Right hindlimb (tissue), 1 donor: ENCODE measurements at regions not wholly inside any gene's neighbourhood (a gene's known extent, or its start where the extent isn't known, plus 50 kb on each side); places are given as distances from the start of the nearest gene placed in this dataset.
"Not testable (repeated sequence)": the region's sequence is repeated elsewhere in the genome, so short reads cannot be mapped to it uniquely, and the experiment has no call there.

Experiments used
- DNase-seq: peaks from one replicate; pipeline ENCODE4 v3.0.0-alpha.2; 2018

DNA sequence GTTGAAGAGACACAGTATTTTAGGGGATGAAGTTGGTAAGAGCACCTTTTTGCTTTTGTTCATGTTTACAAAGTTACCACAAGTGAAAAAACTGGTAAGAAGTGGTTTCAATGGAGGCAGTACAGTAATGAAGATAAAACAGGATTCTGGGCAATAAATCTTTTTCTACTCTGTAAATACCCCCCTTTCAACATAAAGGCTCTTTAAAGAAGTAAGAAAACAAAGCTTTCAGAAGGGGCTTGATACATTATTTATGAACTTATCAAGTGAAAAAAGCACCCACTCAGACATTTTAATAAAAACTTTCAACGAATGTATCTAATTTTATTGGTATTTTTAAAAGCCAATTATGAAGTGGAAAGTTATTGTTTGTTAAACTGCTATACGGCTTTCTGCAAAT, 522.9 kb downstream of the ZEB2 start:
- DNase-seq: no peak

DNA sequence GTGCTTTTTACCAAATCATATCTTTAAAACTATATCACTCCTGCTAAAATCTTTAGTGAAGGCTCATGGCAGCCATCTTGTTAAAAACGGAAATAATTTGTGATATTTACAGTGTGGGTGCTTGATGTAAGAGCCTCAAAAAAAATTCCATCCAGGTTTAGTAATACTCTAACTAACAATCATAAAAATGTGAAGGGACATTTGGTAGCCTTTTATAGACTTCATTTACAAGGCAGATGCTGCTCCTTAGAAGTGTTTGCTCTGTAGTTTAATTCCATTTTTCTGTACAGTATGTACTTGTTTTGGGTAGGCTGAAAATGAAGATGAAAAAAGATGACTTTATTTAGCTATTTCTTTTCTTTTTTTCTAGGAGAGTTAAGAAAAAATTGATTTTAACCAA, 525.0 kb downstream of the ZEB2 start:
- DNase-seq: no peak

- not testable (repeated sequence) for DNase-seq
These were observed 528.3 kb downstream of the ZEB2 start for GRCh38 chr2:143991596-143991995.

- no peak for DNase-seq
These were observed 531.8 kb downstream of the ZEB2 start for GRCh38 chr2:143988082-143988481.

DNA sequence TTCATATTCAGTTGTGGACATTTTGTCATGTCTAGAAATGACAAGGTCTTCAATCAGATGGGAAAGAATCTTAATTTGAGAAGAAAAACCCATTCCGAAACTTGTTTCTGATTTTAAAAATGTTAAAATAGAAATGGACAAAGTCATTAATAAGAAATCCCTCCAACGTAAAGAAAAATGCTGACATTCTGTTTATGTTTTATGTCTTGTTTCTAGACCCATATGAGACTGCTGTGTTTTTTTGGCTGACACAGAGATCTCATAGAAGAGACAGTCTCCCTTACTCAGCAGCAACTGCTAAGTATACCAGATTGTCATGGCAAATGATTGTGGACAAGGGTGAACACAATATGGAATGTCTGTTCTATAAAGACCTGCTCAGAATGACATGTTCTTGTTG, 538.5 kb downstream of the ZEB2 start:
- no peak for DNase-seq

DNA sequence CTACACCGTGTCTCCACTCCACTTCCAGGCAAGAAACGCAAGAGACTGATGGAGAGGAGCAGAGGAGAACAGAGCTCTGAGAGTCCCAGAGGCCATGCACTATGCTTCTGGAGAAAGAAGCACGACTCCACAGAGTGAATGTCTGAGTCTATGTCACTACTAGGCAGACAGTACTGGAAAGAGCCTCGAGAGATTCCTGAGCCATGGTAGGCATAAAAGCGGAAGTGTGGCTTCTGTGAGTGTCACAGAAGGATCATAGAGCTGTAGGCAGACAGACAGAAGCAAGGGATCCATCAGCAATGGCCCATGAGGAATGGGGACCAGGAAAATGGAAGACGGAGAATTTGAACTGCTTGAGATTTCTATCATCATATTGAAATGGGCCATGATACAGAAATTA, 542.6 kb downstream of the ZEB2 start:
- no peak for DNase-seq

- DNase-seq: no peak
These were observed 544.7 kb downstream of the ZEB2 start for GRCh38 chr2:143975216-143975615.

GRCh38 chr2:143974262-143974661, 545.7 kb downstream of the ZEB2 start:
- no peak for DNase-seq

DNA sequence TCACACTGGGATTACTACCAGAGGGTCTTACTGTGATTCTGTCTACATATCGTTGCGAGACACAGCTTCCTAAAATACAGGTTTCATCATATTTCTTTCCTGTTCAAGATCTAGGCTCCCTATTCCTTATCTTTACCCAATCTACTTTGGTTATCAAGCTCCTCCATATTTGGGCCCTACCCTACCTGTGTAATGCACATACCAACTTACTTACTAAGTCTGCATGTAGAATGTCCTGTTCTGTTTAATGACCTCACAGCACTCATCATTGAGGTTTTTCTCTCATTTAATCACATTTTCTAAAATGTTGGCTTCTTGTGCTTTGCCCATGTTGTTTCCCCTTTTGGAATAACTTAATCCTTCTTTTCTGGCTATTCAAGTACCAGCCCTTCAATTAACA, 551.1 kb downstream of the ZEB2 start:
- no peak for DNase-seq

GRCh38 chr2:143968360-143968759, 551.6 kb downstream of the ZEB2 start:
- DNase-seq: no peak

GRCh38 chr2:143965493-143966164, 554.3 kb downstream of the ZEB2 start:
- DNase-seq: no peak

DNA sequence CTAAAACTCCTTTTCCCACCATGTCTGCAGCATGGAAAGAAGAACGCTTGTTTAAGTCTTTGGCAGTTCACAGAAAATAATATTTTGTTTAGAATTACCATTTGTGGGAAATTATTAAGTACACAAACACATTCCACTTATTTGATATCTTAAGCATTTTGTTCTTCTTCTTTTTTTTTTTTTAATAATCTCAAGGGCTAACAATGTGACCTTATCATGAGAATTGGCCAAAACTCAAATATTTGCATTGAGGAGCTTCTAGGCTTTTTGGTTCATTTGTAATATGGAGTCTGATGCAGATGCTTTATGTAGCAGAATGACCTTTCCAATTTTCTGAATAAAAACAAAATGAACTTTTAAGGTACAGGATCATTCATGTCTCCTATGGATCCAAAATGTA, 555.0 kb downstream of the ZEB2 start:
- no peak for DNase-seq

DNA sequence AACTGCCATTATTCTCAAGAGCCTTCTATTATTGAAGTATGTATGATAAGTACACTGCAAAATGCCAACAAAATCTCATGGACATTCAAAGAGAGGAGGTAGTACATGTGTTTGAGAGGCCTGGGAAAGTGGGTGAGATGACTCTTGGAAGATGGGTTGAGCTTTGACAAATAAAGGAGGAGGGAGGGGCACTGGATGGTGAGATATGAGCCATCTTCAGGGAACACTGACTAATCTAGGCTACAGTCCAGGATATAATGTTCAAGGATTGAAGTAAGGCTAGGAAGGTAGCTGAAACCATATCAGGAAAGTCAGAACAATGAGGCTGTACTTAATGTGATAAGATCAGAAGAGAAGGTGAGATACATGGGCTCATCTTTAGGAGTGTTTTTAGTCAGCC, 559.7 kb downstream of the ZEB2 start:
- no peak for DNase-seq

GRCh38 chr2:143957321-143957720, 562.6 kb downstream of the ZEB2 start:
- DNase-seq: no peak

- no peak for DNase-seq
These were observed 564.4 kb downstream of the ZEB2 start for GRCh38 chr2:143955401-143956065.

- DNase-seq: no peak
These were observed 565.1 kb downstream of the ZEB2 start for GRCh38 chr2:143954844-143955243.

DNA sequence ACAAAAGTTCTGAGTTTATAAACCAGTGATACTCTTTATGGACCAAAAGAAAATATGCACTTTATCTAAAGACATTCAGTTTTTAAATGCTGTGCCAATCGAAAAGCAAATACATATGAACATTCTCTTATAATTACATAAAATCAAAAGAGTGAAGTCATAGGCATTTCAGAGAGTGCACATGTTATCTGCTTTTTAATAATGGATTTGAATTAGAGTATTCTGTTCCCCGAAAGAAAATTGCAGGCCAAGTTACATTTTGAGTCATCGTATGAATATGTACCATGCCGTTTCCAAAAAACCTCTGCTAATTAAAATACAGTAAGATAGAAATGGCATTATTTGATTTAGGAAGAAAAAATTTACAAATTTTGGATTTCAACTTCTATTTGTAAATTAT, 565.7 kb downstream of the ZEB2 start:
- DNase-seq: no peak

DNA sequence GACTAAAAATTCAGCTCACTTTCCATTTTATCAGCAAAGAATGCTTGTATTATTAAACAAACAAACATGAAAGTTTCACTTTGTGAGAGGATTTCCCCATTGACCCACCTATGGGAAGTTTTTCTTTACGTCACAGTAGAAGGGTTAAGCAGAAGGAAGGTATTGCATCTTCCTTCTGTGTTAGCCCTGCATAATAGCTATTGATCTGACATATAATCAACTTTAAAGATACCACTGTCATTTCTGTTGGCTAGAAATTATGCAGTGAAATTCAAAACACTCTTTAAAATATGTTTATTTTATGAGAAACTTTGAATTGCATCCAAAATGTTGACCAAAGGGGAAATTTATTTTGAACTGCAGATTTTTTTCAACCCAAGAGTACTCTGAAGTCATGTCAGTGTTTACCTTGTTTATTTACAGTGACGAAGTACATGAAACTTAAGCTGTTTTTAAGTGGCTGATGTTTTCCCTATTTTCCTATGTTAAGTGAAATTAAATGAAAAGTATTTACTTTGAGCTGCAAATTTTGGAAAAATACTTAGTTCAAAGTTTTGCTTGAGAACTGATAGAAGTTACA, 566.4 kb downstream of the ZEB2 start:
- no peak for DNase-seq

- no peak for DNase-seq
These were observed 567.4 kb downstream of the ZEB2 start for GRCh38 chr2:143952536-143952935.

- no peak for DNase-seq
These were observed 569.2 kb downstream of the ZEB2 start for GRCh38 chr2:143950704-143951103.

DNA sequence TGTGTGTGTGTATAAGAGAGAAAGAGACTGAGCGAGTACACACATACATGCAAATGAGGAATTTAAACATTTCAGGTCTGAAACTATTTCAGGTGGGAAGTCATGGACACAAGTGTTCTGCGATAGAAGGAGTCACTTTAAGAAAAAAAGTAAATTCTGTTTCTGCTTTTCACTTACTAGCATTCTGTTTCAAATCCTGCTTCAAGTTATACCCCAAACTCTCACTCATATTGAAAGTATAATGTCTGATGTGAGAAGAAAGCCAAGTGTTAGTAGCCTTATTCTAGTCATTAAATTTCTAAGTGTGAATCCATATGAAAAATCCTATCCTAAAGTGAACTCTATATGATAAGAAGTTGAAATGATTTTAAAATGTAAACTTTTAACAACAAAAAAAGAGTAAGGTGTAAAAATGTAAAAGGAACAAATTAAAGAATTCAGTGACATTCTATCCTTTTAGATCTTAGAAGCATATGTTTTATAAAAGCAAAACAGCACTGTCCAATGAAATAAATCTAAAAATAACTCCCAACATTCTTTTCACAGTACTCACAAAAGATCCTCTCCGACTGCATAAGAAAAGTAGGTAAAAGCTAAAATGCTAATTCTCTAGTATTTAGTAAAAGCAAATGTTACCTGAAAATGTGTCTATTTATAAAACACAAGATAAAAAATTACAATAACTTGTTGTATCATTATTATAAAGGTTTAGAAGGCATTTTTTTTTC, 570.6 kb downstream of the ZEB2 start:
- DNase-seq: no peak

DNA sequence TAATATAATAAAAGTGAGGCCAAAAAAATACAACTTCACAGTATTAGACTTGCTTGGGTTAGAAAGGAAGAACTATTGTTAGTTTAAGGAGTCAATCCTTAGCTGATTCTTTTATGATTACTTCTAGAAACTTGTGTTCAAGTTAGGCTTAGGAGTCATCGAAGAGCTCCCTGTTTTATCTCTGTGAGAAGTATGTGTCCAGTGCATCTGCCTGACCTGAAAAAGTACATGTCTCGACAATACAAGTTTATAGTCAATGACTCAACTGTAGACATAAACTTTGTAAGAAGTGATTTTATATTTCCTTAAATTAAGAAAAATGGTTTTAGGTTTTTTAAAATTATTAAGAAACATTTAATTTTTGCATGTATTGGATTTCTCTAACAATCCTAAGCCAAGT, 571.2 kb downstream of the ZEB2 start:
- no peak for DNase-seq

DNA sequence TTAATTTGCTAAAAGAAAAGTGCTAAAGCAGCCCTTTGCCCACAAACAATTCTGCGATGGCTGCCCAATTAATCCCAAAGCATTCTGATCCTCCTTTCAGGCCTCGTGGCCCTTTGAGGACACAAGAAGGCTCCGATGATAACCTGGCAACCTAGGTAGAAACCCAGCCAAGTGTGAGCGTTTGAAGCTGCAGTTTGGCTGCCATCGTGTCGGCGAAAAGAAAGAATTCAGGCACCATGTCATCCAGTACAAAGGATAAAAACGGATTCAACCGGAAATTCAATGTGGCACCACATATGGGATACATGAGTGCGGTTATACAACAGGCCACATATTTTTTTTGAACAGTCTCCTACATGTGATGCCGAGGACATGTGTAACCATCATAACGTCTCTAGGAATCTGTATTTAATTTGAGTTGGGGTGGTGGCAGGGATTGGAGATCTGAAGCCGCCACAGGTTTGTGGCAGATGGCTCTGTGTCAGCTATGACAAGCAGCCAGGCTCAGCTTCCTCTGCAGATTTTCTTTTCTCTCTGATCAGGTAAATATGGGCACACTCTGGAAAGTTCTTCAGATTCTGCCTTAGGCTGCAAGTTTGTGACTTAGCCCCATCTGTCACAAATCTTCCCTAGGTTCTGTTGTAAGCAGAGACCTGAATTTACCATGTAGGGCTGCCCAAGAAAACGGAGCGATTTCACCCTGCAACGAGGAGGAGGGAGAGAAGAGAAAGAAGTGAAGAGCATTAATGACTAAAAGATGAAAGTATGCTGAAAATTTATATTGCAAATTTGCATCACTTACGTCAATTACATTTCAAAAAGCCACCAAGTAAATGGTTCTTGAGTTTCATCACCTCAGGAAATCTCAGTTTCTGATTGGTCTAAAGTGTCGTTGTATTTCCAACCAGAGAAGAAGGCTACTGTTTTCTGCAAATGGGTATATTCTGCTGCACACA, 573.2 kb downstream of the ZEB2 start:
- no peak for DNase-seq
